Prostate gland (tissue), 2 donors: ENCODE measurements at regions not wholly inside any gene's neighbourhood (a gene's known extent, or its start where the extent isn't known, plus 50 kb on each side); places are given as distances from the start of the nearest gene placed in this dataset.

Experiments
- POLR2A ChIP-seq: fragments of 450-650 bp; IDR thresholded peaks from one replicate; pipeline ENCODE4 v1.6.1; 2016; ENCODE audit warnings: antibody characterized with exemption, mild to moderate bottlenecking
- TF ChIP-seq, protein P1 (sequence below), 4 experiments: fragments of 200-600 bp in 2 of 4; fragments of 450-650 bp in 2 of 4; sonication (generic) in 2 of 4; IDR thresholded peaks; 1 replicate in 3 of 4; 2 replicates in 1 of 4; pipeline ENCODE4 v1.5.1; 2016 to 2019; ENCODE audit warnings: antibody characterized with exemption in 4 of 4, mild to moderate bottlenecking in 2 of 4, moderate library complexity in 2 of 4

GRCh38 chr18:30512872-30513271 is 529.7 kb downstream of the DSC3 start:
- TF ChIP-seq POLR2A = no peak
- TF ChIP-seq, protein P1, sequence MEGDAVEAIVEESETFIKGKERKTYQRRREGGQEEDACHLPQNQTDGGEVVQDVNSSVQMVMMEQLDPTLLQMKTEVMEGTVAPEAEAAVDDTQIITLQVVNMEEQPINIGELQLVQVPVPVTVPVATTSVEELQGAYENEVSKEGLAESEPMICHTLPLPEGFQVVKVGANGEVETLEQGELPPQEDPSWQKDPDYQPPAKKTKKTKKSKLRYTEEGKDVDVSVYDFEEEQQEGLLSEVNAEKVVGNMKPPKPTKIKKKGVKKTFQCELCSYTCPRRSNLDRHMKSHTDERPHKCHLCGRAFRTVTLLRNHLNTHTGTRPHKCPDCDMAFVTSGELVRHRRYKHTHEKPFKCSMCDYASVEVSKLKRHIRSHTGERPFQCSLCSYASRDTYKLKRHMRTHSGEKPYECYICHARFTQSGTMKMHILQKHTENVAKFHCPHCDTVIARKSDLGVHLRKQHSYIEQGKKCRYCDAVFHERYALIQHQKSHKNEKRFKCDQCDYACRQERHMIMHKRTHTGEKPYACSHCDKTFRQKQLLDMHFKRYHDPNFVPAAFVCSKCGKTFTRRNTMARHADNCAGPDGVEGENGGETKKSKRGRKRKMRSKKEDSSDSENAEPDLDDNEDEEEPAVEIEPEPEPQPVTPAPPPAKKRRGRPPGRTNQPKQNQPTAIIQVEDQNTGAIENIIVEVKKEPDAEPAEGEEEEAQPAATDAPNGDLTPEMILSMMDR (IDR thresholded peaks at IDR 0.05) = no peak
